NOMO-1 treated with DMSO at 0.1 percent for 48 hours (cell line): ENCODE measurements at regions not wholly inside any gene's neighbourhood (a gene's known extent, or its start where the extent isn't known, plus 50 kb on each side); places are given as distances from the start of the nearest gene placed in this dataset.

Source experiments
- DNase-seq: peaks from one replicate; lab custom pipeline; 2025; ENCODE audit not compliant: unreplicated experiment; lab: John Stamatoyannopoulos, UW

- no peak for DNase-seq
Observed at GRCh38 chr4:30783751-30784150, 63.6 kb downstream of the PCDH7 start.

DNA sequence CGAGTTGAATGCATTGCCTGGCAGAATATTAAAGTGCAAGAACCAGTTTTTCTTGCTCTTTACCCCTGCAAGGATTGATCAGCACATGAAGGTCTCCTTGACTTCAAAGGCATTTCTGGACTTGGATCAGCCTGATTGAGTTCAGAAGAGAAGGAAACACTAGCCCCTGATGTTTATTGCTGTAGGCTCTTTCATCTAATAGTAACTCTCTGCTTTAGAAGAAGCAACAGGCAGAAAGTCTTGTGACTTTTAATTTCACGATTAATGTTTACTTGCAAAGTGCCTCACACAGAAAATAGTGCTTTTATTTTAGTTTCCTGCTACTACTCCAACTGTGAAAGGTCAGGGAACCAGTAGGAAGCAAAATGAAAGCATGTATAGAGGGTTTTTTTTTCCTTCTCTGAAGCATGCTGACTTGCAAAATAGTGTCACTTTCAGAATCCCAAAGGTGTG, 69.1 kb downstream of the PCDH7 start:
- DNase-seq, result no peak

DNA sequence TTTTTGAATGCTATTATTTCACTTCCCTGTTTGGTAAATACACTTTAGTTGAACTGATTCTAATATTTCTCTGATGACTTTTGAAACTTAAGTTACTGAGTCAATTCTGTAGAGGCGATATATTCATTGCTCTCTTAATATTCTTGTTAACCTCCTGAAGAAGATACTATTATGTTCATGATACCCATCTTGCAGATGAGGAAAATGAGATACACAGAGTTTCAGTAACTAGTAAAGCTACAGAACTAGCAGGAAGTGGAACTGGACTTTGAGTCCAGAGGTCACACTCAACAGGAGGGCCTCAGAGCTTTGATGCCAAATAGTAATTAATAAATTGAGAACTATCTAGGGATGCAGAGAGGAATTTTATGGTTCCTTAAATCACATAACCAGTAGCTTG, 70.0 kb downstream of the PCDH7 start:
- DNase-seq, result no peak

GRCh38 chr4:30790998-30791397, 70.8 kb downstream of the PCDH7 start:
- no peak for DNase-seq

DNA sequence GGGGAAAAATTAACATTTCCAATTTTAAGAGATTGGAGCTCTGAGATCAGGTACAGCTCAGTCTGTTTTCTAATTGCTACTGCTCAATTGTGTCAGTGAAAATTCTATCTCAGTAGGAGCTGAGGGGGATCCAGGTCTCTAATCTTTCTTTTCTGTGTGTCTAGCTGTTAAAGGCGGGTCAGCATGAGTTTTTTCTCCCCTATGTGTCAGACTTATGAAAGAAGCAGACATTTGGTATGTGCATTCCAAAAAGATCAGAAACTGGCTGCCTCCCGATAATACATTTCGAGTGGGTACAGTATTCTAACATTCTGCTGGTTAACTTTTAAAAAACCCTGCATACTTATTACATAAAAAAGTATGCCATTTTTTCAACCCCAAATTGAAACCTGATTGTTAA, 72.4 kb downstream of the PCDH7 start:
- DNase-seq, result no peak

GRCh38 chr4:30801876-30802275, 81.7 kb downstream of the PCDH7 start:
- no peak for DNase-seq

- DNase-seq, result no peak
Observed at GRCh38 chr4:30802622-30803323, 82.6 kb downstream of the PCDH7 start.

GRCh38 chr4:30808276-30808675, 88.1 kb downstream of the PCDH7 start:
- DNase-seq, result no peak

DNA sequence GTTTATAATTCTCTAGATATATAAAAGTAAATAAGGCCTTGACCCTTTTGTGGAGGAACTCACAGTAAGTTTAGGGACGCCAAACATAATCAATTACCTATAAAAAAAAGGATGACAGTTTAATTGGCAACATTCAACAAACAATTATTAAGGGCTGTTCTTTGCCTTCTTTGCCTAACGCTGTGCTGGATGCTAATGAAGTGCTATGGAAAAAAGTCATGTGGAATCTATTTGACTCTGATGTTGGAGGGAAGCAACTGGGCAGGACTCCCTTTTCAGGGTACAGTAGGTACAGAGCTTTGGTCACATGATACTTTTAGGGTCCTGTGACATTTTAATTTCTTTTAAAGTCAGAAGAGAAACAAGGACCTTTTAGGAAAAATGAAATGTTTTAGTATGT, 91.1 kb downstream of the PCDH7 start:
- no peak for DNase-seq

- DNase-seq, result no peak
Observed at GRCh38 chr4:30815685-30816084, 95.5 kb downstream of the PCDH7 start.

- no peak for DNase-seq
Observed at GRCh38 chr4:30817447-30817846, 97.3 kb downstream of the PCDH7 start.

GRCh38 chr4:30818541-30818940, 98.4 kb downstream of the PCDH7 start:
- DNase-seq, result no peak

- DNase-seq, result no peak
Observed at GRCh38 chr4:30821275-30821674, 101.1 kb downstream of the PCDH7 start.

DNA sequence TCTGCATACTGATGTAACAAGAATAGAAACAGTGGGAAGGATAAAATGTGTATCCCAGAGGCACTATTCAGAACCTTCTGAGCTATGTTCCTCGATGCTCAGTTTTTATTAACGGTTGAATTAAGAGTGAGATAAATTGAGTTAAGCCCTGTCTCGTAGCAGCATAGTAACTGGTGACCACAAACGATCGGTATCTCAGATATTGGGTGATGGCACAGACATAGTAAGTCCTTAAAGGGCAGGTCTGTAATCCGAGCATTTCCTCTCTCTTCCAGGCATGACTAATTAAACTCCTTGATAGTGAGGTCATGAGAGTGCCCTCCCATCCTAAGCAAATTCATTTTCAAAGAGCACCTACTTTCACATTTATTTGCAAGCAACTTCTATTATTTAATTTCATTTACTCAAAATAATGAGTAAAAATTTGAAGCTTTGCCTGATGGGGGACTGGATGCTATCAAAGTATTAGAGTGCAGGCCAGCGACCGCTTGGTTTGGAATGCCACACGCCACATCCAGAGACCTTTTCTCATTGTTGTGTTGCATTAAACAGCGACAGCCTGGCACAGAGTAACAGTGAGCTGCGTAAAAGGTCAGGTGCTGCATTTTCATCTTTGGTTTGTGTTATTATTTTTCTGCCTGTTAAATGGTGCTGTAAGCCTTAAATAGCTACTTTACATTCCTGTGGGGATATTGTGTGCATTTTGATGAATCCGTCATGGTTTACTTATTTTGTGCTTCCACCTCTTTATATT, 101.9 kb downstream of the PCDH7 start:
- DNase-seq, result no peak

GRCh38 chr4:30822911-30823551, 102.9 kb downstream of the PCDH7 start:
- DNase-seq, result no peak

DNA sequence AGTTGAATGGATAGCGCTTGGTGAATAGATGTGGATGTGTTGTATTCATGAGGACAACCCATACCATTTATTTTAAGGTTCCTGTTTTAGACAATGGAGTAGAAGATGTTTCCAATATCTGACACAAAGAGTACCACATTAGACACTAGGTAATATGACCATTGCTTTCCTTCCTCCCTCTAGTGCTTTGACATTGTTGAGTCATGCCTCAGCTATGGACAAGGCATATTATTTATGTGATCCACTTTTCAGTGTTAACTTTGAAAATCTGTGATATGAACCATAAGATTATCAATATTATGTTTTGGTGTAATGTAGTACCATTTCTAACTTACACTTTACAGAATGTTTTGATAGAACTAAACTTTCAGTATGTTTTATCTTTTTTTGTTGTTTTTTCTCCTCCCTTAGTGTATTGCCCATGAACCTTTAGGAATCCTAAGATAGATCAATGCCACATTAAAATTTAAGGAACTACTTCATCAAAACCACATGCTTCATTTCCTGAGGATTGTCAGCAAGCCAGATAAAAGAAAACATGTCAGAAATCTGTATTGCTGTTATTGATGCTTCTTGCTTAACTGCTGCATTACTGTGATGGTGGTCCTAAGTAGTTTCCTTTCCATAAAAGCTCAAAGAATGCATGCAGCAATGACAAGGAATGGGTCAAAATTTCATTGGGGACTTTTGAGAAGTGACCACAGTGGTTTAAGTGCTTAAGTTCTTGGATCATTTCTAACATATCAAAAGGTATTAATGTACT, 105.0 kb downstream of the PCDH7 start:
- DNase-seq, result no peak

- DNase-seq, result no peak
Observed at GRCh38 chr4:30828264-30828926, 108.2 kb downstream of the PCDH7 start.

GRCh38 chr4:30832639-30833038, 112.5 kb downstream of the PCDH7 start:
- no peak for DNase-seq

GRCh38 chr4:30833206-30833605, 113.0 kb downstream of the PCDH7 start:
- no peak for DNase-seq

GRCh38 chr4:30835044-30835443, 114.9 kb downstream of the PCDH7 start:
- DNase-seq, result no peak

- no peak for DNase-seq
Observed at GRCh38 chr4:30836231-30836630, 116.1 kb downstream of the PCDH7 start.
